Nephron (organoid): ENCODE measurements at regions not wholly inside any gene's neighbourhood (a gene's known extent, or its start where the extent isn't known, plus 50 kb on each side); places are given as distances from the start of the nearest gene placed in this dataset.

Source experiments
- H3K27ac Mint-ChIP-seq, 3 experiments: 2 replicates each; pipeline ENCODE4 v1.8.0; 2020; ENCODE audit warnings: mixed read lengths in 3 of 3, mild to moderate bottlenecking in 2 of 3, moderate library complexity in 1 of 3
- H3K27me3 Mint-ChIP-seq: 2 replicates; pipeline ENCODE4 v1.8.0; 2021; ENCODE audit warnings: low read depth, mild to moderate bottlenecking, moderate library complexity, mixed read lengths
- H3K36me3 Mint-ChIP-seq: 2 replicates; pipeline ENCODE4 v1.8.0; 2020; ENCODE audit warnings: low read depth, mixed read lengths
- H3K4me1 Mint-ChIP-seq: 2 replicates; pipeline ENCODE4 v1.8.0; 2020; ENCODE audit warnings: mixed read lengths
- H3K4me3 Mint-ChIP-seq, 3 experiments: 2 replicates each; pipeline ENCODE4 v1.8.0; 2020; ENCODE audit warnings: mild to moderate bottlenecking in 3 of 3, mixed read lengths in 3 of 3, moderate library complexity in 2 of 3
- H3K9me3 Mint-ChIP-seq: 2 replicates; pipeline ENCODE4 v1.8.0; 2020; ENCODE audit warnings: mixed read lengths
- CTCF ChIP-seq, 3 experiments: fragments of 200-600 bp; sonication (generic); IDR thresholded peaks; one replicate each; pipeline ENCODE4 v1.5.0; 2021; ENCODE audit warnings: antibody characterized with exemption in 3 of 3; ENCODE audit not compliant: unreplicated experiment in 3 of 3

GRCh38 chr11:87490671-87491070 is 452.9 kb downstream of the TMEM135 start:
- no peak for TF ChIP-seq CTCF (IDR thresholded peaks at IDR 0.05; ENCODE audit: unreplicated experiment in 3 of 3)
- H3K36me3 Mint-ChIP-seq: no peaks in the 10 kb centered on the region
- H3K27me3 Mint-ChIP-seq: no peaks in the 10 kb centered on the region
- H3K9me3 Mint-ChIP-seq: no peaks in the 10 kb centered on the region
- H3K27ac Mint-ChIP-seq: no peak overlapping the region
- H3K4me3 Mint-ChIP-seq: no peak overlapping the region
- no peaks in the 10 kb centered on the region for H3K4me1 Mint-ChIP-seq

GRCh38 chr11:87484566-87484965 is 446.8 kb downstream of the TMEM135 start:
- no peak overlapping the region for H3K27ac Mint-ChIP-seq
- TF ChIP-seq CTCF (IDR thresholded peaks at IDR 0.05; ENCODE audit: unreplicated experiment in 3 of 3): no peak
- H3K4me1 Mint-ChIP-seq: no peaks in the 10 kb centered on the region
- no peaks in the 10 kb centered on the region for H3K36me3 Mint-ChIP-seq
- H3K4me3 Mint-ChIP-seq: no peak overlapping the region
- H3K27me3 Mint-ChIP-seq: no peaks in the 10 kb centered on the region
- peaks cover 7% of the 10 kb centered on the region for H3K9me3 Mint-ChIP-seq

GRCh38 chr11:87477321-87477720 is 439.6 kb downstream of the TMEM135 start:
- Mint-ChIP-seq H3K36me3 (no peaks in the 10 kb centered on the region), H3K9me3 (peaks cover 12% of the 10 kb centered on the region), H3K27me3 (no peaks in the 10 kb centered on the region), H3K4me3 (no peak overlapping the region), H3K27ac (no peak overlapping the region), H3K4me1 (peaks cover 5% of the 10 kb centered on the region)
- no peak for TF ChIP-seq CTCF (IDR thresholded peaks at IDR 0.05; ENCODE audit: unreplicated experiment in 3 of 3)

- Mint-ChIP-seq H3K9me3 (no peaks in the 10 kb centered on the region), H3K4me3 (no peak overlapping the region), H3K4me1 (peaks cover 5% of the 10 kb centered on the region), H3K27me3 (no peaks in the 10 kb centered on the region), H3K36me3 (no peaks in the 10 kb centered on the region), H3K27ac (peak overlapping the region in 1 of 3 experiments; percentile 18)
- TF ChIP-seq CTCF (IDR thresholded peaks at IDR 0.05; ENCODE audit: unreplicated experiment in 3 of 3): no peak
Observed at GRCh38 chr11:87473174-87473573, 435.4 kb downstream of the TMEM135 start.

GRCh38 chr11:87466223-87466622 is 428.5 kb downstream of the TMEM135 start:
- Mint-ChIP-seq H3K36me3 (no peaks in the 10 kb centered on the region), H3K27me3 (no peaks in the 10 kb centered on the region), H3K9me3 (peaks cover 3% of the 10 kb centered on the region), H3K4me3 (peak overlapping the region in 1 of 3 experiments; percentile 28), H3K27ac (peak overlapping the region; percentile 74 to 95 (median 77)), H3K4me1 (peaks cover 28% of the 10 kb centered on the region)
- TF ChIP-seq CTCF (IDR thresholded peaks at IDR 0.05; ENCODE audit: unreplicated experiment in 3 of 3): no peak

GRCh38 chr11:87465716-87466115 is 428.0 kb downstream of the TMEM135 start:
- no peaks in the 10 kb centered on the region for H3K27me3 Mint-ChIP-seq
- peaks cover 3% of the 10 kb centered on the region for H3K9me3 Mint-ChIP-seq
- peak overlapping the region; percentile 19 to 95 (median 77) for H3K27ac Mint-ChIP-seq
- H3K36me3 Mint-ChIP-seq: no peaks in the 10 kb centered on the region
- H3K4me1 Mint-ChIP-seq: peaks cover 28% of the 10 kb centered on the region
- no peak overlapping the region for H3K4me3 Mint-ChIP-seq
- no peak for TF ChIP-seq CTCF (IDR thresholded peaks at IDR 0.05; ENCODE audit: unreplicated experiment in 3 of 3)
